ENCODE measurements at regions not wholly inside any gene's neighbourhood (a gene's known extent, or its start where the extent isn't known, plus 50 kb on each side); places are given as distances from the start of the nearest gene placed in this dataset.

- TF ChIP-seq CEBPB (IDR thresholded peaks at IDR 0.05) (no peak), FOXM1 (IDR thresholded peaks at IDR 0.05; ENCODE audit: borderline replicate concordance, low read depth) (no peak), TAF1 (IDR thresholded peaks at IDR 0.05; ENCODE audit: low read depth) (no peak), EGR1 (IDR thresholded peaks at IDR 0.05) (no peak), RAD21 (IDR thresholded peaks at IDR 0.05; ENCODE audit: low read depth) (no peak), ZBTB7A (IDR thresholded peaks at IDR 0.05; ENCODE audit: low read depth) (no peak), TEAD4 (IDR thresholded peaks at IDR 0.05) (no peak), YY1 (IDR thresholded peaks at IDR 0.05; ENCODE audit: low read depth) (no peak), CREB1 (IDR thresholded peaks at IDR 0.05; ENCODE audit: low read depth) (no peak)
- TF ChIP-seq, protein P1, sequence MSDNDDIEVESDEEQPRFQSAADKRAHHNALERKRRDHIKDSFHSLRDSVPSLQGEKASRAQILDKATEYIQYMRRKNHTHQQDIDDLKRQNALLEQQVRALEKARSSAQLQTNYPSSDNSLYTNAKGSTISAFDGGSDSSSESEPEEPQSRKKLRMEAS (IDR thresholded peaks at IDR 0.05) = no peak
- TF ChIP-seq, protein P2, sequence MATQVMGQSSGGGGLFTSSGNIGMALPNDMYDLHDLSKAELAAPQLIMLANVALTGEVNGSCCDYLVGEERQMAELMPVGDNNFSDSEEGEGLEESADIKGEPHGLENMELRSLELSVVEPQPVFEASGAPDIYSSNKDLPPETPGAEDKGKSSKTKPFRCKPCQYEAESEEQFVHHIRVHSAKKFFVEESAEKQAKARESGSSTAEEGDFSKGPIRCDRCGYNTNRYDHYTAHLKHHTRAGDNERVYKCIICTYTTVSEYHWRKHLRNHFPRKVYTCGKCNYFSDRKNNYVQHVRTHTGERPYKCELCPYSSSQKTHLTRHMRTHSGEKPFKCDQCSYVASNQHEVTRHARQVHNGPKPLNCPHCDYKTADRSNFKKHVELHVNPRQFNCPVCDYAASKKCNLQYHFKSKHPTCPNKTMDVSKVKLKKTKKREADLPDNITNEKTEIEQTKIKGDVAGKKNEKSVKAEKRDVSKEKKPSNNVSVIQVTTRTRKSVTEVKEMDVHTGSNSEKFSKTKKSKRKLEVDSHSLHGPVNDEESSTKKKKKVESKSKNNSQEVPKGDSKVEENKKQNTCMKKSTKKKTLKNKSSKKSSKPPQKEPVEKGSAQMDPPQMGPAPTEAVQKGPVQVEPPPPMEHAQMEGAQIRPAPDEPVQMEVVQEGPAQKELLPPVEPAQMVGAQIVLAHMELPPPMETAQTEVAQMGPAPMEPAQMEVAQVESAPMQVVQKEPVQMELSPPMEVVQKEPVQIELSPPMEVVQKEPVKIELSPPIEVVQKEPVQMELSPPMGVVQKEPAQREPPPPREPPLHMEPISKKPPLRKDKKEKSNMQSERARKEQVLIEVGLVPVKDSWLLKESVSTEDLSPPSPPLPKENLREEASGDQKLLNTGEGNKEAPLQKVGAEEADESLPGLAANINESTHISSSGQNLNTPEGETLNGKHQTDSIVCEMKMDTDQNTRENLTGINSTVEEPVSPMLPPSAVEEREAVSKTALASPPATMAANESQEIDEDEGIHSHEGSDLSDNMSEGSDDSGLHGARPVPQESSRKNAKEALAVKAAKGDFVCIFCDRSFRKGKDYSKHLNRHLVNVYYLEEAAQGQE (IDR thresholded peaks at IDR 0.05; ENCODE audit: low read depth) = no peak
Measured at GRCh38 chr16:17949141-17949981, 387.2 kb downstream of the NPIPA8 start.

Measured in Ishikawa (cell line).